HL-60 (cell line): ENCODE measurements at regions not wholly inside any gene's neighbourhood (a gene's known extent, or its start where the extent isn't known, plus 50 kb on each side); places are given as distances from the start of the nearest gene placed in this dataset.

Source experiments
- DNase-seq, 2 experiments: peaks; one replicate each; pipeline ENCODE4 v3.0.0-alpha.2; 2010 to 2020; ENCODE audit warnings: low read depth in 1 of 2, low spot score in 1 of 2
- H3K27ac ChIP-seq: fragments of 250-450 bp; sonication (Bioruptor Pico); replicated peaks from 2 replicates; pipeline ENCODE4 v1.5.1; 2020; ENCODE audit warnings: mild to moderate bottlenecking, moderate library complexity
- H3K27me3 ChIP-seq: fragments of 250-450 bp; sonication (Bioruptor Pico); 2 replicates; pipeline ENCODE4 v1.5.1; 2021; ENCODE audit warnings: mild to moderate bottlenecking, moderate library complexity; ENCODE audit not compliant: insufficient read depth, poor library complexity, severe bottlenecking
- H3K4me3 ChIP-seq: replicated peaks from 2 replicates; pipeline ENCODE4 v1.5.1; 2011; ENCODE audit warnings: mild to moderate bottlenecking, control low read depth, low read length; ENCODE audit not compliant: insufficient read depth
- GABPA ChIP-seq: IDR thresholded peaks from 2 replicates; pipeline ENCODE4 v1.6.1; 2012; ENCODE audit warnings: low read depth
- POLR2AphosphoS5 ChIP-seq: IDR thresholded peaks from 2 replicates; pipeline ENCODE4 v1.6.1; 2012; ENCODE audit warnings: low read depth
- REST ChIP-seq: IDR thresholded peaks from 2 replicates; pipeline ENCODE4 v1.6.1; 2012; ENCODE audit warnings: low read depth; ENCODE audit not compliant: insufficient replicate concordance
- SPI1 ChIP-seq: IDR thresholded peaks from 2 replicates; pipeline ENCODE4 v1.6.1; 2012; ENCODE audit warnings: low read depth, mild to moderate bottlenecking, borderline replicate concordance
- TF ChIP-seq, protein P1 (sequence below): IDR thresholded peaks from one replicate; pipeline ENCODE4 v1.5.1; 2011; ENCODE audit warnings: low read length, control low read depth, inconsistent platforms; ENCODE audit not compliant: insufficient read depth

- H3K27me3 ChIP-seq = no peaks in the 10 kb centered on the region
- H3K27ac ChIP-seq = no peak overlapping the region
- H3K4me3 ChIP-seq = no peak overlapping the region
- TF ChIP-seq SPI1 (no peak), GABPA (no peak), POLR2AphosphoS5 (no peak), REST (no peak)
- TF ChIP-seq, protein P1, sequence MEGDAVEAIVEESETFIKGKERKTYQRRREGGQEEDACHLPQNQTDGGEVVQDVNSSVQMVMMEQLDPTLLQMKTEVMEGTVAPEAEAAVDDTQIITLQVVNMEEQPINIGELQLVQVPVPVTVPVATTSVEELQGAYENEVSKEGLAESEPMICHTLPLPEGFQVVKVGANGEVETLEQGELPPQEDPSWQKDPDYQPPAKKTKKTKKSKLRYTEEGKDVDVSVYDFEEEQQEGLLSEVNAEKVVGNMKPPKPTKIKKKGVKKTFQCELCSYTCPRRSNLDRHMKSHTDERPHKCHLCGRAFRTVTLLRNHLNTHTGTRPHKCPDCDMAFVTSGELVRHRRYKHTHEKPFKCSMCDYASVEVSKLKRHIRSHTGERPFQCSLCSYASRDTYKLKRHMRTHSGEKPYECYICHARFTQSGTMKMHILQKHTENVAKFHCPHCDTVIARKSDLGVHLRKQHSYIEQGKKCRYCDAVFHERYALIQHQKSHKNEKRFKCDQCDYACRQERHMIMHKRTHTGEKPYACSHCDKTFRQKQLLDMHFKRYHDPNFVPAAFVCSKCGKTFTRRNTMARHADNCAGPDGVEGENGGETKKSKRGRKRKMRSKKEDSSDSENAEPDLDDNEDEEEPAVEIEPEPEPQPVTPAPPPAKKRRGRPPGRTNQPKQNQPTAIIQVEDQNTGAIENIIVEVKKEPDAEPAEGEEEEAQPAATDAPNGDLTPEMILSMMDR = no peak
- DNase-seq = no peak
These were observed 221.1 kb upstream of the ZNF32 start for GRCh38 chr10:43869669-43870322.

DNA sequence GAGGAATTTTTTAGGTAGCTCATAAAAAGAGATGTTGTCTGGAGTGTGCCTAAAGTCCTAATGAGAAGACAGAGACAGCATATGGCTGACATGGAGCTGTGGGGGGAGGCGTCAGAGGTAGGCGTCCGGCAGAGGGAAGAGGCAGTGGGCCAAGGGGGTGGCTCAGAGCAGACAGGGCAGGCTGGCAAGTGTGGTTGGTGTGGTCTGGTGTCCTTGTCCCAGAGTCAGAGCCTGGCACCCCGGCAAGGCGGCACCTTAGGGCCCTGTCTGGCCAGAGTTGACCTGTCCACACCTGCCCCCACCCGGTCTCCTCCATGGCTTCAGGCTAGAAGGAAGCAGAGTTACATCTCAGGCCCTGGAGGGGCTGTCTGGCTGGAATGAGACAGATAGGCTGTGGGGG, 220.3 kb upstream of the ZNF32 start:
- Histone ChIP-seq H3K4me3 (no peak overlapping the region), H3K27me3 (no peaks in the 10 kb centered on the region), H3K27ac (no peak overlapping the region)
- TF ChIP-seq POLR2AphosphoS5 (no peak), REST (no peak), GABPA (no peak), SPI1 (no peak)
- TF ChIP-seq, protein P1 = no peak
- no peak for DNase-seq

- H3K27me3 ChIP-seq = no peaks in the 10 kb centered on the region
- DNase-seq = no peak
- TF ChIP-seq GABPA = no peak
- TF ChIP-seq SPI1 = no peak
- TF ChIP-seq, protein P1 = no peak
- no peak for TF ChIP-seq REST
- TF ChIP-seq POLR2AphosphoS5 = no peak
- no peak overlapping the region for H3K4me3 ChIP-seq
- H3K27ac ChIP-seq = no peak overlapping the region
These were observed 219.2 kb upstream of the ZNF32 start for GRCh38 chr10:43867667-43868565.
